Islet of Langerhans (tissue), 1 donor: ENCODE measurements at regions not wholly inside any gene's neighbourhood (a gene's known extent, or its start where the extent isn't known, plus 50 kb on each side); places are given as distances from the start of the nearest gene placed in this dataset.
A peak's percentile ranks its signal among the peaks of the same experiment; 100 is the strongest.
"Not testable (repeated sequence)": the region's sequence is repeated elsewhere in the genome, so short reads cannot be mapped to it uniquely, and the experiment has no call there.

Experiments used
- FAIRE-seq: peaks from one replicate; lab custom pipeline; 2011; peaks lifted over from hg19 to GRCh38; lab: Jason Lieb, UNC

- FAIRE-seq: no peak
These were observed 58.6 kb downstream of the MAGEA10 start for GRCh38 chrX:152079768-152080167.

DNA sequence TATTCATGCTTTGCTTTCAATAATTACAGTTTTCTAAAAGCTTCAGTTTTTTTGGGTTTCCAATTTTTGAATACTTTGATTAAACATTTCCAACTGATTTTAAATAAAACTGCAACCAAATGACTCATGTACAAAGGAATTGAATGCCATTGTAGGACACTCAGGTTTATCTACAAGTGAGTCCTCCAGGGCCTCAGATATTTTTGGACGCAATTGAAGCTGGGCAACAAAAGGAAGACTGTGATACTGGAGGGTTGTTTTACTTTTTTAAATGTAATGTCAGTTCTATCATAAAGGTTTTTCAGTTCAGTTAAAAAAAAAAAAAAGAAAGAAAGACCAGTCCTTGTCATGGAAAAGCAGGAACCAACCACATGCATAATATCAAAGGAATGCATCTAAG lies 64.2 kb downstream of the MAGEA10 start:
- no peak for FAIRE-seq

DNA sequence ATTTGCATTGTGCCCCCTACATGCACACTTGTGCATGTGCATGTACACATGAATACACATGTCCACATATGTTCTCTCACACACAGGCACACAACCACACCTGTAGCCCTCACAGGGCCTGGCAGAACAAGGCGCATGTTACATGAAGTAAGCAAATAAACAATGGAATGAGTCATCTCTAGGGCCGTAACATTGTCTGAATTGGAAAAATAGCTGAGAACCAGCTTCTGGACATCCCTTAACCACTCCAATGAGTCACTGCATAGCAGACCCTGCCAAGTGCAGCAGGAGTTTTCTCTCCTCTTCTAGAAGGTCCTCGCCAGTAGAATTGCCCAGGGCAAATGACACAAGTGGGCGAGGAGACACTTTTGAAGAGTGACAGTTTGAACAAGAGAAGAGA lies 66.1 kb downstream of the MAGEA10 start:
- no peak for FAIRE-seq

GRCh38 chrX:152070144-152070543 lies 68.2 kb downstream of the MAGEA10 start:
- no peak for FAIRE-seq

GRCh38 chrX:152061557-152061956 lies 76.8 kb downstream of the MAGEA10 start:
- no peak for FAIRE-seq

DNA sequence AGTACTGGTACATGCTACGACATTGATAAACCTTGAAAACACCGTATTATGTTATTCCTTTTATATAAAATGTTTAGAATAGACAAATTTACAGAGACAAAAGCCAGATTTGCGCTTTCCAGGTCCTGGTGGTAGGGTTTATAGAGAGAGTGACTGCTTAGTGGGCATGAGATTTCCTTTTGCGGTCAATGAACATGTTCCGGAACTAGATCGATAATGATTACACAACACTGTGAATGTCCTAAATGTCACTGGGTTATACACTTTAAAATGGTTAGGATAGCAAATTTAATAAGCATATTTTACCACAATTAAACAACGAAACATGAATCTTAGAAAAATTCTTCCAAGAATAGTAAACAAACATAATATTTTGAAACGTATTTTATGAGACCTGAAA lies 77.3 kb downstream of the MAGEA10 start:
- FAIRE-seq: no peak

- FAIRE-seq: not testable (repeated sequence)
These were observed 76.1 kb upstream of the GABRE start for GRCh38 chrX:152050623-152051022.

- no peak for FAIRE-seq
These were observed 69.9 kb upstream of the GABRE start for GRCh38 chrX:152044383-152044782.

DNA sequence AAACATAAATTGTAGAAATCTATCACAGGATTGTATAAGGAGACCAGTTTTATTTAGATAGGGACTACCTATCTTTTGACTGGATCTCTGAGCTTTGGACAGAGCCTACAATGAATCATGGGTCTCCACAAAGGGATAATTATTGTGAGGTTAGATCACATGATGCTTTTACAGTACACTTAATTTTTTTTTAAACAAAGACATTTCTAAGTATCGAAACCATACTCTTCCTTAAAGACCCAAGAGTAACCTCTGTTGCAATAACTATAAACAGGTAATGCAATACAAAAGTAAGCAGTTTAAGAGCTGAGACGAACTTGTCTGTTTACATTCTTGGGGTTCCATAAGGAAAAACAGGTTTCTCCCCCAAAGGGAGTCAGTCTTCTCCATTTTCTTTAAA lies 64.3 kb upstream of the GABRE start:
- FAIRE-seq: no peak

DNA sequence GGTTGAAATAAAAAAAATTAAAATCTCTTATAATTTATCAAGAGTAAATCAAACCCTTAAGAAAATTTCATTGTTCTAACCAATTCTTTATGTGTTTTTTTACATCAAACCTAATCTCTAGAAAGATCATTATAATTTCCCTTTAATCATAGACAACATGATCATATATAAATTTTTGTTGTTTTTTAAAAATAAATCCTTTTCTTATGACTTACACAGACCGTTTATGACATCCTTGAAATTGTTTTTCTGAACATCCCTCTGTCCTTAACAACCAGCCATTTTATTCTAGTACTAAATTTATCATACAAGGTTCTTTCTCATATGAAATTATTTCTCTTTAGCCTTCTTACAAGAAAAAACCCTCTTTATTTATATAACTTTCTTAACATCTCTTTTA lies 62.7 kb upstream of the GABRE start:
- peak; percentile 71 for FAIRE-seq

DNA sequence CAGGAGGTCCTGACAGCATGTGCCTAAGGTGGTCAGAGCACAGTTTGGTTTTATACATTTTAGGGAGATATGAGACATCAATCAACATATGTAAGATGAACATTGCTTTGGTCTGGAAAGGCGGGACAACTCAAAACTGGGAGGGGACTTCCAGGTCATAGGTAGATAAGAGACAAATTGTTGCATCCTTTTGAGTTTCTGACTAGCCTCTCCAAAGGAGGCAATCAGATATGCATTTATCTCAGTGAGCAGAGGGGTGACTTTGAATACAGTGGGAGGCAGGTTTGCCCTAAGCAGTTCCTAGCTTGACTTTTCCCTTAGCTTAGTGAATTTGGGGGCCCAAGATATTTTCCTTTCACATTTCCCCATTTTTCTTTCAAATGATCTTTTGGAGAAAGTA lies 56.9 kb upstream of the GABRE start:
- not testable (repeated sequence) for FAIRE-seq

GRCh38 chrX:152028579-152028978 lies 54.1 kb upstream of the GABRE start:
- no peak for FAIRE-seq

GRCh38 chrX:152025656-152026440 lies 51.4 kb upstream of the GABRE start:
- FAIRE-seq: no peak

DNA sequence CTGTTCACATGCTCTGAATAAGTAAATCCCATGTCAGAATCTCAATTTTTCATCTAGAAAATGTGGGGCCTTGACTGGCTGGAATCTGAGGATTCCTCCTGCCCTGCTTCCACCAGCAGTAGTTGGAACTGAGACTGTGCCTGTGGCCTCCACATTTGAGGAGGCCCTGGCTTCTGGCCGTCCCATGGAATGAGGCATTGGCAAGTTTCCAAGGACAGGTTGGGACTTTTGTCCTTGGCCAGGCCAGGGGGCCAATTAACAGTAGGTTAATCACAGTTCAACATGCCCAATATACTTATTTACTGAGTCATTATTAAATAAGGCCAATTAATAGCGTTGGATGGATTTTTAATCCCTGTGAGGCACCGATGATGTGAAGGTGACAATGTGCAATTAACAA lies 50.2 kb upstream of the GABRE start:
- FAIRE-seq: no peak
